Stimulated activated CD4-positive, alpha-beta T cell treated with anti-CD3 and anti-CD28 coated beads, TNF-alpha, amount 100 ng/mL, for 24 hours (primary cell): ENCODE measurements at regions not wholly inside any gene's neighbourhood (a gene's known extent, or its start where the extent isn't known, plus 50 kb on each side); places are given as distances from the start of the nearest gene placed in this dataset.
"Not testable (repeated sequence)": the region's sequence is repeated elsewhere in the genome, so short reads cannot be mapped to it uniquely, and the experiment has no call there.

Experiments
- DNase-seq, 3 experiments: peaks; one replicate each; pipeline ENCODE4 v3.0.0-alpha.2; 2020; ENCODE audit warnings: low read depth in 3 of 3

- peak in 1 of 3 experiments; percentile 22 for DNase-seq
Measured at GRCh38 chr1:117754061-117754969, 148.5 kb downstream of the TENT5C start.

DNA sequence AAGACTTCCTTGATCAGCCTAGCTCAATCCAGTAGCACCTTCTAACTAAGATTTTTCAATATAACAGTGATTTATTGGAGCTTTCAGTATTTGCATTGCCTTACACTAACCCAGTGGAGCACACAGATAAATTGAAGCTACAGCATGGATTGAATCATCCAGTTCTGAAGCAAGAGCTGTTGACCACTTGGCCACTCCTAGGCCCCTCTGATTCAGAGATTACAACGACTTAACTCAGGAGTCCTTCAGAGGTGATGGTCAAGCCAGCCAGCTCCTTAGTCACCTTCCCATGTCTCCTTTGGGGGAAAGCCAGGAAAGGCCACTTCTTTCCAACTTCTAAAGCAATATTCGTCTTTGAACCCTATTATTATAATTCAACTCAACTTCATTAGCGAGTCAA is 151.8 kb downstream of the TENT5C start:
- no peak for DNase-seq

- DNase-seq: peak; percentile 52 to 59 (median 58)
Measured at GRCh38 chr1:117758444-117759316, 152.8 kb downstream of the TENT5C start.

DNA sequence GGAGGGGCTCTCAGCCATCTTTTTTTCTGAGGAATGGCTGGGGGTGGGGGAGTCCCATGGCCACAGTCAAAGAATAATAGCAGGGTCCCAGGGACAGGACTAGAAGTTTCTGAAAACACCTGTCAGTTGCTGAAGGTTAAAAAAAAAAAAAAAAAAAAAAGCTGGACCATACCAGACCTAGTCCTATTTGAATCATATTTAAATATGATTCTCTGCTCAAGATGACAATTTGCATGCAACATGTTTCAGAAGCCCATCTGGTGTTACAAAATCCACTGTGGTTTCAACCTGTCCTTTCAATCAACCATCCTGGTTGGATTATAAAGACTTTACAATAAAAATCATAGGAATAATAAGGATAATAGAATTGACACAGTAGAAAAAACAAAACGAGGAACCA is 153.7 kb downstream of the TENT5C start:
- no peak for DNase-seq

DNA sequence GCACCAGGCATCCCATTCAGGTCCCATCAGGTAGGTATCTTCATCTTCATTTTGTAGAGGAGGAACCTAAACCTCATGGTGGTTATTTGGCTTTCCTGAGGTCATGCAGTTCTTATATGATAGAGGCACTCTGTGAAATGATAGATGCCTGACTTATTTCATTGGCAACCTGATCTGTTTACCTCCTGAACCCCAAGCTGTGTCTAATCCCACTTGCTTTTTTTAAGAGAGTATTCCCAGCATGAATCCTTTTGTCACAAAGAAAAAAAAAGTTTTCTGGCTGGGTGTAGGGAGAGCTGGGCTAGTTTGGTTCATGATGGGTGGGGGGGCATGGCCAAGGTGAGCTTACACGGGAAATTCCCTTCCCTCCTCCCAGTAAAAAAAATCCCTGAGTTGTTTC is 154.2 kb downstream of the TENT5C start:
- DNase-seq: no peak

DNA sequence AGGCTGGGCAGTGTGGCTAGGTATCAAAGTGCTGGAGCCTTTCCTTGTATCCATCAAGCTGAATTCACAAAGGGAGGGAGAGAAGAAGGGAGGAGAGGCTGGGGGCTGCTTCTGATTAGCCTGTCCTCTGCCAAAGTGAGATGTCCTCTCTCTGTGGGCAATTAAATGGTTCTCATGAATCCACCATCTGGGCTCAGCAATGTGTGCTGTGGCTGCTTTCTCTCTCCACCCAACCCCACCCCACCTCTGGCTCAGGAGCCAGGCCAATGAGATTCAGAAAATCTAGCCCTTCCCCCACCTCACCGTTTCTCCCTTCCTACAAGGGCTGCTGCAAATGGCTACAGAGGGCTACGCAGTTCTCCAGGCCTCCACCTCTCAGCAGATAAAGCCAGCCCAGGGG is 154.6 kb downstream of the TENT5C start:
- DNase-seq: no peak

GRCh38 chr1:117767756-117768155 is 161.7 kb downstream of the GDAP2 start:
- DNase-seq: not testable (repeated sequence)

GRCh38 chr1:117770981-117771531 is 158.4 kb downstream of the GDAP2 start:
- DNase-seq: no peak

DNA sequence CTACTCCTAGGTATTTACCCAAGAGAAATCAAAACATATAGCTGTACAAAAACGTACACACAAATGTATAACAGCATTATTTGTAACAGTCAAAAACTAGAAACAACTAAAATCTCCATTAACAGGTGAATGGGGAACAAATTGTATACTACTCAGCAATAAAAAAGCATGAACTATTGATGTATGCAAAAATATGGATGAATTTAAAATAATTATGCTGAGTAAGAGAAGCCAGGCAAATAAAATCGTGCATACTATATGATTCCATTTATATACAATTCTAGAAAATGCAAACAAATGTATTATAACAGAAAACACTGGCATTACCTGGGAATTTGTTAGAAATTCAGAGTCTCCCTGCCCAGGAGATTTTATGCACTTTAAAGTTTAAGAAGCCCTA is 150.1 kb downstream of the GDAP2 start:
- no peak for DNase-seq

DNA sequence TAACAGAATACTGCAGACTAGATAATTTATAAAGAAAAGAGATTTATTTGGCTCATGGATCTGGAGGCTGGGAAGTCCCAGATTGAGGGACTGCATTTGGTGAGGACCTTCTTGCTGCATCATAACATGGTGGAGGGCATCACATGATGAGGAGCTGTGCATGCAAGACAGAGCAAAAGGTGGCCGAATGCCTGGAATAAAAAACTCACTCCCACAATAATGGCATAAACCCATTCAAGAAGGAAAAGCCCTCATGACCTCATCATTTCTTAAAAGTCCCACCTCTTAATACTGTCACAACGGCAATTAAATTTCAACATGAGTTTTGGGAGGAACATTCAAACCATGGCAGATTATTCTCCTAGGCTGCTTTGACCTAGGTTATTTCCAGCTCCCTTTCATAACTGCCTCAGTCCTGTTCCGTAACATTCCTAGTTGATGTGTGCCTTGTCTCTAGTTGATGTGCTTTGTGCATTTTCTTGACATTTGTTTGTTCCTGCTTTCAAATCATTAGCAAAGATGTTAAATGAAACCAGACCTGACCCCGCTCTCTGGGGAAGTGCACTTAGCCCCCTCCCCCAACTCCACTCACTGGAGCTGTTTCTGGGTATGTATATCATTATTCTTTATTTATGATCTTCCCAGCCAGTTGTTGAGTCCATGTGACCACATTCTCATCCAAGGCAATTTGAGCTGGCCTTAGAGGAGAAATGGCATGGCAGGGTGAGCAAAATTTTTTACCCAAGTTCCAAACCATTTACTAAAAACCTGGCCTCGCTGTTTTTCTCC is 148.5 kb downstream of the GDAP2 start:
- no peak for DNase-seq

DNA sequence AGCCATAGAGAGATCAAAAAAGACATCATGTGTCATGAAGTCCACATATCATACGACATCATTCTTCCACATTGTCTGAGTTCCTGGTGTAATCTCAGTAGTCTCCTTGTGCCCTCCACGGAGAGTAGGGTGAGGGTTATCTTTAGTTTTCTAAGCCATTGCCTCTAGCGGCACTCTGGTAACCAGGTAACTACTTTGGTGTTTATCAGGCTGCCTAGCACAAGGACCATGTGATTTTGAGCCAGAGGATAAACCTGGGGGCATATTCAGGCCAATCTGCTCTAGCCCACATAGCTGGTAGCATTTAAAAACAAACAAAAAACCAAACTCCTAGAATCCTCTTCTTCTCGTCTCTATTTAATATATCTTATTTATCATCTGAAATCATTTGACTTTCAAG is 147.4 kb downstream of the GDAP2 start:
- no peak for DNase-seq

- DNase-seq: no peak
Measured at GRCh38 chr1:117783606-117784396, 145.6 kb downstream of the GDAP2 start.

GRCh38 chr1:117788014-117788413 is 141.4 kb downstream of the GDAP2 start:
- DNase-seq: no peak

DNA sequence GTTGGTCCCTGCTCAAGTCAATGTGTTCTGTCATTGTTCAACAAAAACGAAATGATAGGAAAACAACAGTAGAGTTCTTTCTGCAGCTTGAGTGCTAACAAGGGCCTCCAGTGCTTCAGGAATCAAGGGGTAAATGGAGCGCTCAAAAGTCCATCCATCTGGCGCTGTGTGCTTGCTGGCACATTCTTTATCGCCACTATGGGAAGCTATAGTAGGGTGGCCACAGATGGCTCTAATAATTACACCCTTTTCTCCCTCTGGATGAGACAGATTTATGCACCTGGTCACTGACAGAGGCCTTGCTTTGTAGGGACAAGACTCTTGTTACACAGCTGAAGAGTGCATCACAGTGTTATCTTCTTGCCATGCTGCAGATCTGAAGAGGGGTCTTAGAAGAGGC is 136.0 kb downstream of the GDAP2 start:
- DNase-seq: no peak

DNA sequence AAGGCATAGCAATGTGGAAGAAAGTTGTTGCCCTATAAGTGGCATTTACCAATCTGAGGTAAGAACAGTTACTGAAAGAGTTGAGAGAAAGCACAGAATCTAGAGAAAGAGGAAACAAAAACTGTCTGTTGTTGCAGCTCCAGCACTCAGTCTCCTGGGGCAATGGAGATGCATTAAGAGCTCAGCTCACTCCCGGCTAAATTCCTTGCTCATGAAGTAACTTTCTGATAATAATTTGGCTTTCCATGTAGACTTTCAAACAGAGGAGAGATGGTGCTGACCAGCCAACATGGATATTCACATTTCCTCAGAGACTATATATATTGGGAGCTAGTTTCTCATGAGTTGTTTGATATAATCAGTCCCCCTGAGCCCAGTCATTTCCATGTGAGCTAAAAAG is 135.3 kb downstream of the GDAP2 start:
- DNase-seq: no peak

- no peak for DNase-seq
Measured at GRCh38 chr1:117795190-117795589, 134.2 kb downstream of the GDAP2 start.

GRCh38 chr1:117795792-117796191 is 133.6 kb downstream of the GDAP2 start:
- no peak for DNase-seq

DNA sequence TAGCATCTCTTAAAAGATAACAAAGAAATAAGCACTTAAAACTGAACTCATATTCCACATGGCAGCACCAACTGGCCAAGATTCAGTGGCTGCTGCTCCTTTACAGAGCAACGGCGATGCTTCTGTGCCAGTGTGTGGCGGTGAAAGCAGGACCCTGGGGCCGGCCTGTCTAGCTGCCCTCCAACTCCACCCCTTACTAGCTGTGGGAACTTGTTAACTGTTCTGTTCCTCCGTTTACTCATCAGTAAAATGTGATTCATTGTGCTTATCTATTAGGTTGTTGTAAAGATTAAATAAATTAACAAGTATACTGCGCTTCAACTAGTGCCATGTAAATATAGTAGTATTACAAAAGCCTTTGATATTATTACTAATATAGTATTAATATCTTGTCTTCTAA is 133.2 kb downstream of the GDAP2 start:
- DNase-seq: no peak

DNA sequence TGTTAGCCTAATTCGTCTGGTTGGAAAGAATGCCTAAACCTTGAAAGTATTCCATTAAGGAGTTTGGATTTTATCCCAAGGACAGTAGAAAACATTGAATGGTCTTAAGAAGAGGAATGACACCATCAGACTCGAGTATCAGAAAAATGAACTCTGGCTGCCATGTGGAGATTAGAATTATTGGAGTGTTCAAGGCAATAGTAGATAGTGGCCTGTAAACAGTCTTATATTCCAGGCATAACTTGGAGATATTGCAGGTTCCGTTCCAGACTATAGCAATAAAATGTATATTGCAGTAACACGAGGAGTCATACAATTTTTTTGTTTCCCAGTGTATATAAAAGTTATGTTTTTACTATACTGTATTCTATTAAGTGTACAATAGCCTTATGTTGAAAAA is 130.9 kb downstream of the GDAP2 start:
- DNase-seq: no peak

DNA sequence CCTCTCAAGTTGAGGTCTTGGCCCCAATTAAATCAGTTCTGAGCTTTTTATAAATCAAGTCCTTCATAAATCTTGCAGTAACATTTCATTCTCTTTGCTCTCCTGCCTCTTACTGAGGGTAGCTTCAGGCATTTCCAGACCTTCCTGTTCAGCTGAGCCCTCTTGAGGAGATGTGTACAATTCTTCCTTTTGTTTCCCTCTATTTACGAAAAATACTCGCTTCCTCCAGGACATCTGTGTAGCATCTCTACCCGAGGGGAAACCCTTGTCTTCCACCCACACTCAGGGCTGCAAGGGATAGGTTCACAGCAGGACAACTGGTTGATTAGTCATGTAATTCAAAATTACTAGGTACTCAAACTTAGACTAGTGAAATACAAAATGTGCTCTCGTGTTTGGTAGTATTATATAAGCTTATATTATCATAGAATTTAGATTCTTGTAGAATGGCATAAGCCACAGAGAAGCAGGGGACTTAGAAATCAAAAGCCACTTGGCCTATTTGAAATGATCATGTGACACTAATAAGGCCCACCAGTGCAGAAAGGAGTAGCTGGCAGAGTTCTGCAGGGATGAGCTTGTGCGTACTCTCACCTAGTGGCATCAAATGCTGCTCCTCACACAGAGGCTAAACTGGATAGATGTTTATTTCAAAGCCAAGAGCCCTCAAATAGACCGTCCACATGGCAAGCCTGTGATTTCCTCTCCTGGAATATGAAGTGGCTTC is 126.7 kb downstream of the GDAP2 start:
- no peak for DNase-seq
